Erythroblast (primary cell): ENCODE measurements at regions not wholly inside any gene's neighbourhood (a gene's known extent, or its start where the extent isn't known, plus 50 kb on each side); places are given as distances from the start of the nearest gene placed in this dataset.

Source experiments
- DNase-seq, 2 experiments: peaks; one replicate each; lab custom pipeline; 2025; lab: John Stamatoyannopoulos, UW
- GATA1 ChIP-seq: IDR thresholded peaks from 2 replicates; pipeline ENCODE4 v1.6.1; 2011; ENCODE audit warnings: low read depth, mild to moderate bottlenecking, control low read depth, low read length, moderate library complexity
- POLR2A ChIP-seq: IDR thresholded peaks from 2 replicates; pipeline ENCODE4 v1.6.1; 2011; ENCODE audit warnings: mild to moderate bottlenecking, low read length

- no peak for DNase-seq
Observed at GRCh38 chr18:68270017-68270416, 444.9 kb downstream of the TMX3 start.

GRCh38 chr18:68267583-68267982 lies 447.3 kb downstream of the TMX3 start:
- no peak for DNase-seq
- TF ChIP-seq POLR2A (no peak), GATA1 (no peak)

More at GRCh38 chr18:68270017-68270416, 444.9 kb downstream of the TMX3 start:
- TF ChIP-seq POLR2A: no peak
- TF ChIP-seq GATA1: no peak

- TF ChIP-seq GATA1: no peak
- no peak for TF ChIP-seq POLR2A
- no peak for DNase-seq
Observed at GRCh38 chr18:68263481-68263880, 451.4 kb downstream of the TMX3 start.

GRCh38 chr18:68262690-68263294 lies 452.1 kb downstream of the TMX3 start:
- DNase-seq: no peak
- TF ChIP-seq GATA1 (no peak), POLR2A (no peak)

GRCh38 chr18:68256418-68257067 lies 458.4 kb downstream of the TMX3 start:
- DNase-seq: no peak
- no peak for TF ChIP-seq GATA1
- TF ChIP-seq POLR2A: no peak

- no peak for TF ChIP-seq GATA1
- TF ChIP-seq POLR2A: no peak
- no peak for DNase-seq
Observed at GRCh38 chr18:68244786-68245185, 470.1 kb downstream of the TMX3 start.

GRCh38 chr18:68241881-68242280 lies 473.0 kb downstream of the TMX3 start:
- no peak for DNase-seq
- TF ChIP-seq POLR2A (no peak), GATA1 (no peak)

GRCh38 chr18:68234676-68235075 lies 480.2 kb downstream of the TMX3 start:
- no peak for DNase-seq

GRCh38 chr18:68234131-68234530 lies 480.8 kb downstream of the TMX3 start:
- DNase-seq: no peak
- no peak for TF ChIP-seq POLR2A
- no peak for TF ChIP-seq GATA1

More at GRCh38 chr18:68234676-68235075, 480.2 kb downstream of the TMX3 start:
- TF ChIP-seq GATA1 (no peak), POLR2A (no peak)

- no peak for DNase-seq
- TF ChIP-seq POLR2A: no peak
- no peak for TF ChIP-seq GATA1
Observed at GRCh38 chr18:68233018-68233417, 481.9 kb downstream of the TMX3 start.

- no peak for DNase-seq
- TF ChIP-seq POLR2A: no peak
- TF ChIP-seq GATA1: no peak
Observed at GRCh38 chr18:68229351-68229750, 485.6 kb downstream of the TMX3 start.

GRCh38 chr18:68221111-68221724 lies 493.7 kb downstream of the TMX3 start:
- DNase-seq: no peak
- TF ChIP-seq POLR2A: no peak
- TF ChIP-seq GATA1: no peak

GRCh38 chr18:68220458-68220857 lies 494.4 kb downstream of the TMX3 start:
- no peak for DNase-seq
- TF ChIP-seq POLR2A (no peak), GATA1 (no peak)

GRCh38 chr18:68219872-68220271 lies 495.0 kb downstream of the TMX3 start:
- TF ChIP-seq GATA1 (no peak), POLR2A (no peak)
- DNase-seq: no peak
